Pancreas (tissue), 10 donors: ENCODE measurements at regions not wholly inside any gene's neighbourhood (a gene's known extent, or its start where the extent isn't known, plus 50 kb on each side); places are given as distances from the start of the nearest gene placed in this dataset.
A peak's percentile ranks its signal among the peaks of the same experiment; 100 is the strongest.

Experiments used
- ATAC-seq, 4 donors: fragments of 200-7000 bp; cut with Tn5 transposase; one replicate each; pipeline versions ENCODE4 v1.8.0 to v1.9.1; 2020; ENCODE audit warnings: mild to moderate bottlenecking in 4 of 4, moderate library complexity in 4 of 4
- DNase-seq, 6 donors: peaks; one replicate each; pipeline ENCODE4 v3.0.0-alpha.2; 2020
- FAIRE-seq: peaks from 2 replicates; lab custom pipeline; 2012; peaks lifted over from hg19 to GRCh38; lab: Jason Lieb, UNC
- H3K27ac ChIP-seq, 4 donors: fragments of 200-600 bp; sonication (generic); 1 replicate in 3 of 4; 2 replicates in 1 of 4; pipeline versions ENCODE4 v1.5.0 to v1.8.0; 2020
- H3K27me3 ChIP-seq, 4 donors: fragments of 200-600 bp; one replicate each; pipeline ENCODE4 v1.8.0; 2021
- H3K36me3 ChIP-seq, 3 donors: fragments of 200-600 bp; sonication (generic) in 1 of 3; one replicate each; pipeline versions ENCODE4 v1.5.0 to v1.8.0; 2020 to 2021
- H3K4me1 ChIP-seq, 3 donors: fragments of 200-600 bp; one replicate each; pipeline ENCODE4 v1.8.0; 2021
- H3K4me3 ChIP-seq, 4 donors: fragments of 200-600 bp; sonication (generic) in 2 of 4; one replicate each; pipeline versions ENCODE4 v1.5.0 to v1.8.0; 2020 to 2021
- H3K9me3 ChIP-seq, 4 donors: fragments of 200-600 bp; one replicate each; pipeline ENCODE4 v1.8.0; 2021
- WGBS, 2 donors: extraction: QIAGEN DNeasy Blood & Tissue Kit; methylation state at CpG; one replicate each; pipeline ENCODE4 v1.1.7; 2013; 5-methylcytosine and 5-hydroxymethylcytosine counted together
- intact Hi-C, 3 donors: fragments of 100-400 bp; cut with DNase I; formaldehyde crosslinking; loops; one replicate each; pipeline versions ENCODE4 v1.11.1 to v1.14.2; 2022
- TF ChIP-seq, protein P1 (sequence below), 4 donors: fragments of 200-600 bp; sonication (generic) in 3 of 4; IDR thresholded peaks; one replicate each; pipeline versions ENCODE4 v1.5.0 to v1.8.0; 2021; ENCODE audit warnings: antibody characterized with exemption in 4 of 4
- donor health status: healthy with polysubstance abuse.
- donor health status: DM: no; HTN: no; CAD: no; lungs with moderate emphysema.
- donor health status: DM: no; HTN: no; CAD: no.
- donor health status: control.
- donor health status: control.
- donor health status: Bipolar disorder and iron deficiency.
- donor health status: DM: yes; HTN: yes; CAD: no.
- donor health status: DM: no; HTN: no; CAD: no.
- donor health status: DM: no; HTN: no; CAD: no.
- donor health status: DM: yes; HTN: yes; CAD: no.

DNA sequence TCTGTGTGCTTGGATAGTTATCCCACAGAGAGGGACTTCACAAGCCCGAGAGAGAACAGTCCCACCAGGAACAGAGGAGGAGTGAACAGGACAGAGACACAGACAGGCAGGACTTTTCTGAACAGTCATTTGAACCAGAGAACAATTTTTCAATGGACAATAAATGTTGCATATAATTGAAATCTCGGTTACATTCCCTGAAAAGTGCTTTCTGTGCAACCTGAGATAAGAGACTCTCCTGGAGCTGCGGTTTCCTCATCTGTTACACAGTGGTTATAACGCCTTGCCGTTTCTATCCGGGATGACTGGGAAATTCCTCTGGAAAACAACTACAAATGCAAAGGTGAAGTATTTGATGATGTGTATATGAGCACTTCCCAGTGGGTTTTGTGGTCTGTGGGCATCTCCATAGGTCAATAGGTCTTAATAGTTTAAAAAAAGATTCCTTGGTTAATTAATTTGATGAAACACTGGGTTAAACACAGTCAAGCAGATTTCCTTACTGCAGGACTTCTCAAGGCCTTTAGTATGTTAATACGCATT is 87.2 kb upstream of the HPCAL1 start:
- ATAC-seq (no peak), DNase-seq (no peak), FAIRE-seq (no peak)
- intact Hi-C loops, result no loop called here
- TF ChIP-seq, protein P1, sequence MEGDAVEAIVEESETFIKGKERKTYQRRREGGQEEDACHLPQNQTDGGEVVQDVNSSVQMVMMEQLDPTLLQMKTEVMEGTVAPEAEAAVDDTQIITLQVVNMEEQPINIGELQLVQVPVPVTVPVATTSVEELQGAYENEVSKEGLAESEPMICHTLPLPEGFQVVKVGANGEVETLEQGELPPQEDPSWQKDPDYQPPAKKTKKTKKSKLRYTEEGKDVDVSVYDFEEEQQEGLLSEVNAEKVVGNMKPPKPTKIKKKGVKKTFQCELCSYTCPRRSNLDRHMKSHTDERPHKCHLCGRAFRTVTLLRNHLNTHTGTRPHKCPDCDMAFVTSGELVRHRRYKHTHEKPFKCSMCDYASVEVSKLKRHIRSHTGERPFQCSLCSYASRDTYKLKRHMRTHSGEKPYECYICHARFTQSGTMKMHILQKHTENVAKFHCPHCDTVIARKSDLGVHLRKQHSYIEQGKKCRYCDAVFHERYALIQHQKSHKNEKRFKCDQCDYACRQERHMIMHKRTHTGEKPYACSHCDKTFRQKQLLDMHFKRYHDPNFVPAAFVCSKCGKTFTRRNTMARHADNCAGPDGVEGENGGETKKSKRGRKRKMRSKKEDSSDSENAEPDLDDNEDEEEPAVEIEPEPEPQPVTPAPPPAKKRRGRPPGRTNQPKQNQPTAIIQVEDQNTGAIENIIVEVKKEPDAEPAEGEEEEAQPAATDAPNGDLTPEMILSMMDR (IDR thresholded peaks at IDR 0.05), result no peak
- Histone ChIP-seq H3K27ac (no peak overlapping the region), H3K36me3 (no peaks in the 10 kb centered on the region), H3K4me3 (no peak overlapping the region), H3K27me3 (no peaks in the 10 kb centered on the region), H3K9me3 (no peaks in the 10 kb centered on the region), H3K4me1 (no peaks in the 10 kb centered on the region)
- 90 to 92% methylated on average over 7 of the region's 7 CpGs for WGBS, 2 donors

DNA sequence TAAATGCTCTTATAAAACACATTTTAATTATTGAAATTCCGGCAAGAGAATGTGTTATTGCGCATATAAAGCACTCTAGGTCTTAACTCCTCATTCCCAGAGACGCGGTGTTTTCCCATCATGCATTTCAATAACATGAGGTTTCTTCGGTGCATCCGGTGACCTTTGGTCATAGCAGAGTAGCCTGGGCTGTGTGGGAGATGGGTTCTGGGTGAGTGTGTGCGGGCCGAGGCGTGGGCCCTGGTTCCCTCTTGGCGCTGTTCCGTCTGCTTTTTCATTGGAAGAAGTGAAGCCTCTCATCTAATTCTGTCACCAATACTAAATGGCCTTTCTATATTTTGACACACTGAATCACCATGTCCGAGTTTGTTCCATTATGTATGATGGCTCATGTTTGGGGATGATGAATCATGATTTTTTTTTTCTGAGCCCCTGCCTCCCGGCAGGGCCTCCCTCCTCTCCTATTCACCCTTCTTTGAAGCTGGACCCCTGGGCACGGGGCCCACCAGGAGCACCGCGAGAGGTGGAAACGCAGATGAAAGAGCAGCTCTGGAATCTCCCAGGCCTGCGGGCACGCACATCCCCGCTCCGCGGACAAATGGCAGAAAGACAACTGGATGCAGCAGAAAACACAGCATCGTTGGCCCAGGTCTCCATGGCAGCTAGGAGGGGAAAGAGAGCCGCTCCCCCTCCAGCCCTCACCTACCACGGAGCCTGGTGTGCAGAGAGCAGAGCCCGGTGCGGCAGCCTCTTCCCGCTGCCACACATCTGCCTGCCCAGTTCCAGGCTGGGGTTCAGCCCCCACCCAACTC is 85.8 kb upstream of the HPCAL1 start:
- Histone ChIP-seq H3K36me3 (no peaks in the 10 kb centered on the region), H3K9me3 (no peaks in the 10 kb centered on the region), H3K27me3 (no peaks in the 10 kb centered on the region), H3K4me1 (no peaks in the 10 kb centered on the region), H3K27ac (no peak overlapping the region), H3K4me3 (no peak overlapping the region)
- FAIRE-seq (no peak), DNase-seq (peak in 2 of 6 donors; percentile 36 to 40), ATAC-seq (no peak)
- intact Hi-C loops, result no loop called here
- TF ChIP-seq, protein P1 (IDR thresholded peaks at IDR 0.05), result no peak
- WGBS, 2 donors, result 90 to 92% methylated on average over 28 of the region's 28 CpGs

DNA sequence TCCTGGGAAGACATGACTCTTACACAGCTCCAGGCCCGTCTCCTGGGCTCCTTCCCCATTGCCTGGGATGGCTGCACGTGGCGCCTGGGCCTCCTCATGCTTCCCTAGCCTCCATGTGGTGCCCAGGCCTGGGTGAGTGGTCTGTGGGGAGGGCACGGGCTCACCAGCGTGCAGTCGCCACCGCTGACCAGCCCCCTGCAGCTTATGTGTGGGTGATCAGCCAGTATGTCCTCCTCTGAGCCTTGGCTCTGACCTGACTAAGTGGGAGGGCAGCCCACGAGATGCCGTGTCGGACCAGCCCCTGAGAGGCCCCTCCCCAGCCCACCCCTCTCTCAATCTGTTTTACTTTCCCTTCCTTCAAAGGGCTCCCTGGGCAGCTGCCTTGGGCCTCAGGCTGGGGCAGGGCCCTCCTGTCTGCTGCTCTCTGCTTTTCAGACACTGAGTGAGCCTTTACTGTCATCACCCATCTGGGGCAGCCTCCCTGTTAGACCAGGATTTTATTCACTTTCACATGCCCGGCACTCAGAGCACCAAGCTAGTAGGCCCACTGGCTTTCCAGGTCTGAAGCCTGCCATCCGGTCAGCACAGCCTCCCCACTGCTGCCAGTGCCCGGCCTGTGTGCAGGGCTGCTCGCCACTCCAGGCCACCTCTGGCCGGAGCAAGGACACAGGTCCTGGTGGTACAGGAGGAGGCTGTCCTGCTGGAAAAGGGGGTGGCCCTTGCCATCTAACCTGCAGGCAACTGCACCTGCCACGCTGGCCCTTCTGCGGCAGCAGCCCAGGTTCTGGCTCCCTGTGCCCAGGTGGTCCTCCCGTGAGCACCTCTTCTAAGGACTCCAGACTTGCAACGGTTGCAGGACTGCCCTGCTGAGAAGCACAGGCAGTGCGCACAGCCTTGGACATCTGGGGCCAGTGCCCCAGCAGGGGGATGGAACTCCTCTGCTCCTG is 84.9 kb upstream of the HPCAL1 start:
- no peak for ATAC-seq

DNA sequence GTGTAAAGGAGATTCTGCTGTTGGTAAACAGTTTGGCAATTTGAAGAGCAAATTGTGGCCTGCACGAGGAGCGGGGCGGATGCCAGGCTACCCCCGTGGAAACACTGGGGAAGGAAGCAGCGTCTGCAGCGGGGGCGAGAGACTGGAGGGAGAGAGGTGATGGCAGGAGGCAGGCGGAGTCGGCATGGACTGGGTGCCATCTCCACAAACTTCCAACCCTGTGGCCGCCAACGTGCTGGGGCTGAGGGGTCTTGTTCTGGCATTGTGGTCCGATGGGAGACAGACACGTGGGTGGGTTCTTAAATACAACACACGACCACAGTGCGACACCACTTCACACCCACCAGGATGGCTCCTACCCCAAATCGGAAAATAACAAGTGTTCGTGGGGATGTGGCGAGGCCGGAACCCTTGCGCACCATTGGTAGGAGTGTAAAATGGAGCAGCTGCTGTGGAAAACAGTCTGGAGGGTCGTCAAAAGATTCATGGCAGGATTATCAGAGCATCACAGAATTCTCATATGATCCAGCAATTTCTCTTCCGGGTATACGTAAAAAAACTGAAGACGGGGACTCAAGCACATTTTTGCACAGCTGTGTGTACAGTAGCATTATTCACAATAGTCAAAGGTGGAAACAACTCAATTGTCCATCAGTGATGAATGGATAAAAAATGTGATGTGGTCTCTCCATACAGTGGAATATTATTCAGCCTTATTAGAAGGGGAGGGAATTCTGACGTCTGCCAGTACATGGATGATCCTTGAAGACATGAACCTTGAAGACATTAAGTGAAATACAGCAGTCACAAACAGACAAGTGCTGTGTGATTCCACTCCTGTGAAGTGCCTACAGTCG is 82.4 kb upstream of the HPCAL1 start:
- Histone ChIP-seq H3K4me3 (no peak overlapping the region), H3K9me3 (no peaks in the 10 kb centered on the region), H3K4me1 (no peaks in the 10 kb centered on the region), H3K36me3 (no peaks in the 10 kb centered on the region), H3K27ac (no peak overlapping the region), H3K27me3 (no peaks in the 10 kb centered on the region)
- ATAC-seq (no peak), FAIRE-seq (no peak), DNase-seq (no peak)
- TF ChIP-seq, protein P1 (IDR thresholded peaks at IDR 0.05), result no peak
- 84% methylated on average over 26 of the region's 26 CpGs for WGBS, 2 donors
- intact Hi-C loops, result no loop called here

More for the DNA sequence above, 84.9 kb upstream of the HPCAL1 start:
- FAIRE-seq (no peak), DNase-seq (peak in 2 of 6 donors; percentile 39 to 46)
- Histone ChIP-seq H3K27ac (no peak overlapping the region), H3K9me3 (no peaks in the 10 kb centered on the region), H3K4me3 (no peak overlapping the region), H3K36me3 (no peaks in the 10 kb centered on the region), H3K27me3 (no peaks in the 10 kb centered on the region), H3K4me1 (no peaks in the 10 kb centered on the region)
- TF ChIP-seq, protein P1 (IDR thresholded peaks at IDR 0.05), result no peak
- WGBS, 2 donors, result 93 to 99% methylated on average over 20 of the region's 20 CpGs
- intact Hi-C loops, result no loop called here
